Left hindlimb (tissue), 1 donor: ENCODE measurements at regions not wholly inside any gene's neighbourhood (a gene's known extent, or its start where the extent isn't known, plus 50 kb on each side); places are given as distances from the start of the nearest gene placed in this dataset.
"Not testable (repeated sequence)": the region's sequence is repeated elsewhere in the genome, so short reads cannot be mapped to it uniquely, and the experiment has no call there.

Source experiments
- DNase-seq: peaks from one replicate; pipeline ENCODE4 v3.0.0-alpha.2; 2018

GRCh38 chr20:25985597-25985996 lies 288.9 kb upstream of the ZNF337 start:
- DNase-seq = no peak

- DNase-seq = peak; percentile 61
Measured at GRCh38 chr20:25984933-25985332, 288.3 kb upstream of the ZNF337 start.

GRCh38 chr20:25982701-25983100 lies 286.0 kb upstream of the ZNF337 start:
- DNase-seq = not testable (repeated sequence)

- DNase-seq = not testable (repeated sequence)
Measured at GRCh38 chr20:25978450-25979190, 282.0 kb upstream of the ZNF337 start.

- DNase-seq = not testable (repeated sequence)
Measured at GRCh38 chr20:25975816-25976215, 279.2 kb upstream of the ZNF337 start.

GRCh38 chr20:25965203-25965602 lies 268.6 kb upstream of the ZNF337 start:
- not testable (repeated sequence) for DNase-seq

DNA sequence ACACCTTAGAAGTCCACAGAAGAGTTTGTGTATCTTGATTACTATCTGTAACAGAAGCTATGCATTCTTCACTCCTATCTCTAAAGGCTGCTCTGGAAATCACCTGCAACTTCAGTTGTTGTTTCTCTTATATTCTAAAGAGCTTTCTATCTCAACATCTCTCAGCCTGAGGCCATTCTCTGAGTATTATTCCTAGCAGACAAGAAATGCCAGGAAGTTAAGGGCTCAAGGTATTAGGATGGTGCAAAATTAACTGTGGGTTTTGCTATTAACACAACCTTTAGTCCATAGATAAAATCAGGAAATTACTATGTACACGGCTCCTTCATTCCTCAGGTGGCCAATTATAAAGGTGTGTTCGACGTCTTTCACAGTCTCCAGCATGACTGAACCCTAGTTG lies 257.2 kb upstream of the ZNF337 start:
- DNase-seq = not testable (repeated sequence)

GRCh38 chr20:25935230-25935629 lies 238.6 kb upstream of the ZNF337 start:
- not testable (repeated sequence) for DNase-seq

GRCh38 chr20:25932806-25933205 lies 236.2 kb upstream of the ZNF337 start:
- not testable (repeated sequence) for DNase-seq

DNA sequence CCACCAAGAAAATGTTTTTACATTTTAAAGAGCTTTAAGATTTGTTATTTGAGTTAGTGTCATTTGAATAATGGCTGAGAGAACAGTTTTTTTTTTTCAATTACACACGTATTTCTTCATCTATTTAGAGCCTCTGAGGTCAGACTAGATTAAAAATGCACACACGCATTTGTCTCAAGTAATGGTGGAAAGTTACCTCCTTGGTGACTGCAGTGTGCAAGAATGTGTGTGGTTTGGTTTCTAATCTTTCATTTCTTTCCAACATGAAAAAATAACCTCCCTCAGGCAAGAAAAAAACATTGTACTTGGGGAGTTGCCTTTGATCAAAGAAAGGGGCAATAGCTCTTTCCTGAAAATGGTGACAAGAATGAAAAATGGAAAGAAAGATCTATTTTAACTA lies 235.5 kb upstream of the ZNF337 start:
- not testable (repeated sequence) for DNase-seq

DNA sequence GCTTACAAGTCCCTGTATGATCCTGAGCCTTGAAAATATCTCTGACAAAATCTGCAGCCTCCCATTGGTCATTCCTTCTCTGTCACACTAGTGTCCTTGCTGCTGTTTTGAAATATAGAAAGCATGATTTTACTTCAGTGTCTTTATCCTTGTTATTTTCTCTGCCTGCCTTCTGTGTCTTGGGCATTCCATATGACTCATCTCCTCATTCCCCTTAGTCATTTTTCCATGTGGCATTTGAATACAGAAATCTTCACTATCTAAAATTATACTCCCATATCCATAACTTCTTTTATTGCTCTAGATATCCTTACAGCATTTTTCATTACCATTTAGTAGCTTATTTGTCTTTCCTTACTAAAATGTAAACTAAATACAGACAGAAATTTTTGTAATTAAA lies 205.7 kb upstream of the ZNF337 start:
- DNase-seq = not testable (repeated sequence)

DNA sequence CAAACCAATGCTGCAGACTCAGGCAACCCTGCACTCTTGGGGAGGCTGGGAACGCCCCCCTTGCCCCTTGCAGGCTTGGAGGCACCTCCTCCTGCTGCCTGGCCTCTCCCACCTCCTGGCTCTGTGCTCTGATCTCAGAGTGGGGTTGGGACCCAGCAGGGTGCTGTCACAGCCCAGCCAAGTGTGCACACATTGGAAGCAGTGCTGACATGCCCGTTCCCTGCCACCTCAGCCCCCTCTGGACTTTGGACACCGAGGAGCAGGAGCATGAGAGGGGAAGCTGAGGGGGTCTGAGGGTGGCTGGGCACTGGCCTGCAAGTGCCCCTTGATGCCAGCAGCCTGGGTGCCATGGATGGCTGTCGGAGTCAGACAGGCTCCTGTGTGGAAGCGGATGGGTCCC lies 202.0 kb upstream of the ZNF337 start:
- not testable (repeated sequence) for DNase-seq

- DNase-seq = not testable (repeated sequence)
Measured at GRCh38 chr20:25879096-25879495, 182.4 kb upstream of the ZNF337 start.

DNA sequence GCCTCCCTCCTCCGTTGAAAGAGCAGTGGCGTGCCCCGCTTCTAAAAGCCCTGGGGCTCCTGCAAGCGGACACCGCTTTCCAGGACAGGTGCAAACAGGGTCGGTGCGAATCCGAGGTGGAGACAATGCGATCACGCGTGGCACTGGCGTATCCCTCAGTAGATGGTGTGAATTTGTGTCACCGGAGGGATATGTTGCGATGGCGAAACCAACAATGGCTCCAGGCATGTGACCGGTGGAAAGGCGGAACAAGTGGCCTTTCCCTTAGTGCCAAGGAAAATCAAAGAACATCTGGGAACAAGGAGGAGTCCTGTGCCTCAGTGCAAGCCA lies 172.0 kb upstream of the ZNF337 start:
- not testable (repeated sequence) for DNase-seq

DNA sequence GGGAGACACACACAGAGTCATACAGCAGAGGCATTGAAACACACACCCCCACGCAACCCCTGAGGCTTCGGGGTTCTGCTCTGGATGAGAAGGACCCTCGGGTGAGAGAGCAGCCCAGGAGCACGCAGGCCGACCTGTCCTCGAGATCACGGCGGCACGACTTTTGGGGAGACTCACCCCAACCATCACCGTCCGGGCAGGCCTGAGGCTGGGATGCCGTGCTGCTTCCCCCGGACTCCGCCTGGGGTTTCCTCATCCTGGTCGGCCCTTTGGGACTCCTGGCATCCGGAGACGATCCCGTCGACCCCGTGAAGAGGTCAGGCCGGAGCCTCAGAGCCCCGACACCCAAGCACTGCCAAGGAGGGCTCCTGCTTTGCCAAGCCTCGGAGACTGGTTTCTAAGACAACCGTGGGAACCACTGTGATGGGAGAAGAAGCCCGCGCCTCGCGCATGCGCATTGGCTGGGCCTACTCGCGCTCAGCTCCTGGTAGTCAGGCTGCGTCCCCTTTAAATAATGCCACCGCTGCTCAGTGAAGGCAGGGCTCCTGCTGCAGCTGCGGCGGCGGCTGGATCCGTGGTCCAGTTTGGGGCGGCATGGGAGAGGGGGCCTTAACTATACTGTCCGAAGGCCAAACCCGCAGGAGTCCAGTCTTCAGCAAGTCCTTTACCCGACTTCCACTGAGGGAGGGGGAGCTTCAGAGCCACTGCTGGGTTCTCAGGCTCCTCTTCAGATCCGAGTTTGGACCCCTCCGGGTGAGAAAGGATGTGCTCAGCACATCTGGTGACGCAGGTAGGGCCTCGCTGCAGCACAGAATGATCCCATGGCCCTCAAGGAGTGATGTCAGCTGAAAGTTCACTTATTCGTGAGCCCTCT lies 171.4 kb upstream of the ZNF337 start:
- DNase-seq = peak; percentile 79

GRCh38 chr20:25867015-25867775 lies 170.5 kb upstream of the ZNF337 start:
- DNase-seq = not testable (repeated sequence)

DNA sequence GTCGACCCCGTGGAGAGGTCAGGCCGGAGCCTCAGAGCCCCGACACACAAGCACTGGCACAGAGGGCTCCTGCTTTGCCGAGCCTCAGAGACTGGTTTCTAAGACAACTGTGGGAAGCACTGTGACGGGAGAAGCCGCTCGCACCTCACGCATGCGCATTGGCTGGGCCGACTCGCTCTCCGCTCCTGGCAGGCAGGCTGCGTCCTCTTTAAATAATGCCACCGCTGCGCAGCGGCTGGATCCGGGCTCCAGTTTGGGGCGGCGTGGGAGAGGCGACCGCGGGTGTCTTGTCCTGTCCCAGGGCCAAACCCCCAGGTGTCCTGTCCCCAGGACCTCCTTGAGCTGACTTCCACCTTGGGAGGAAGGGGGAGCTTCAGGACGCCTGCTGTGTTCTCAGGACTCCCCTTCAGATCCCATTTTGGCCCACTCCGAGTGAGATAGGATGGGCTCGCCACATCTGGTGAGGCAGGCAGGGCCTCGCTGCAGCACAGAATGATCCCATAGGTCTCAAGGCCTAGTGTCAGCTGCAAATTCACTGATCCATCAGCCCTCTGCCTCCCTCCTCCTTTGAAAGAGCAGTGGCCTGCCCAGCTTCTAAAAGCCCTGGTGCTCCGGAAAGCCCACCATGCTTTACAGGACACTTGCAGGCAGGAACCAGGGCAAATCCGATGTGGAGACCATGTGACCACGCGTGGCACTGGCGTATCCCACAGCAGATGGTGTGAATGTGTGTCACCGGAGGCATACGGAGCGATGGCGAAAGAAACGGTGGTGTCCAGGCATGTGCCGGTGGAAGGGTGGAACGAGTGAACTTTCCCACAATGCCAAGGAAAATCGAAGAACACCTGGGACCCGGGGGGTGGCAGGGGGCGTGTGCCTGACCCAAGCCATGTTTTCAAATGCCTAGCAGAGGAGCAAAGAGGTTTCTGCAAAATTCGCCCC lies 169.3 kb upstream of the ZNF337 start:
- peak; percentile 69 for DNase-seq

GRCh38 chr20:25864963-25865714 lies 168.5 kb upstream of the ZNF337 start:
- DNase-seq = not testable (repeated sequence)

DNA sequence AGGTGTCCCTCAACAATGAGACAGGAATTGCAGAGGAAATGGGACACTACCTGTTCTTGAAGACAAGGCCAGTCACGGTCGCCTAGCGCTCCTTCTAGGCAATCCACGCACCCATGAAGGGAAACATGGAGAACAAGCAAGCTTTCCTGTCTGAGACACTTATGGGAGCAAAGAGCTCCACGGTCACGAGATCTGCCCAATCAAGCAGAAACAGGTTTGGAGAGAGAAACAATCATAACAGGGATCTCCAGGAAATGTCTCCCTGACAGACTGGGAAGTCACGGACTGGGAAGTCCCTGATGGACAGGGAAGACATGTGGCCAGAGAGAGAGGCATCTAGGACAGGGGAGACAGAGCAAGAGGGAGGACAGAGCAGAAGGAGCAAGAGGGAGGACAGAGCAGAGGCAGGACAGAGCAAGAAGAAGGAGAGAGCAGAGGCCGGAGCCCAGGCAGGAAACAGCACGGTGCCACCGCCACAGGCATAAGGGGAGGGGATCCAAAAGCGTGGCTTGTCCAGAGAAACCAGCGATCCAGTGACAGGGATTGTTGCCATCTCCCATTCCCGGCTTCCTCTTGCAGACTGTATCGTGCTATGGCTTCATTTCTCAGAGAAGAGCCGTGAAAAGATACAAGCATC lies 167.8 kb upstream of the ZNF337 start:
- no peak for DNase-seq

GRCh38 chr20:25863536-25864325 lies 167.1 kb upstream of the ZNF337 start:
- no peak for DNase-seq
